HG03342 (cell line): ENCODE measurements at regions not wholly inside any gene's neighbourhood (a gene's known extent, or its start where the extent isn't known, plus 50 kb on each side); places are given as distances from the start of the nearest gene placed in this dataset.

Experiments used
- ATAC-seq: cut with Tn5 transposase; IDR thresholded peaks from one replicate; pipeline ENCODE4 v1.9.1; 2021; ENCODE audit warnings: mild to moderate bottlenecking, moderate library complexity; ENCODE audit not compliant: unreplicated experiment

GRCh38 chr14:62629176-62629725 is 416.0 kb downstream of the KCNH5 start:
- no peak for ATAC-seq

- no peak for ATAC-seq
These were observed 414.1 kb downstream of the KCNH5 start for GRCh38 chr14:62631176-62631575.

- ATAC-seq = no peak
These were observed 412.5 kb downstream of the KCNH5 start for GRCh38 chr14:62632771-62633170.

GRCh38 chr14:62645649-62646048 is 399.6 kb downstream of the KCNH5 start:
- ATAC-seq = no peak
